Mucosa of stomach (tissue), 1 donor: ENCODE measurements at regions not wholly inside any gene's neighbourhood (a gene's known extent, or its start where the extent isn't known, plus 50 kb on each side); places are given as distances from the start of the nearest gene placed in this dataset.

Experiments used
- H3K27me3 ChIP-seq: one replicate; pipeline ENCODE4 v1.7.0; 2013; ENCODE audit warnings: mild to moderate bottlenecking, low read length; ENCODE audit not compliant: control insufficient read depth, insufficient read depth
- H3K36me3 ChIP-seq: one replicate; pipeline ENCODE4 v1.7.0; 2013; ENCODE audit warnings: low read length; ENCODE audit not compliant: control insufficient read depth, insufficient read depth
- H3K4me1 ChIP-seq: one replicate; pipeline ENCODE4 v1.7.0; 2013; ENCODE audit warnings: mild to moderate bottlenecking, low read length; ENCODE audit not compliant: control insufficient read depth, insufficient read depth
- H3K4me3 ChIP-seq: one replicate; pipeline ENCODE4 v1.7.0; 2013; ENCODE audit warnings: low read length
- H3K9ac ChIP-seq: one replicate; pipeline ENCODE4 v1.7.0; 2013; ENCODE audit warnings: mild to moderate bottlenecking, low read length, moderate library complexity
- H3K9me3 ChIP-seq: one replicate; pipeline ENCODE4 v1.7.0; 2013; ENCODE audit warnings: mild to moderate bottlenecking, low read length, moderate library complexity; ENCODE audit not compliant: control insufficient read depth
- donor health status: Pancreatic carcinoma.

- Histone ChIP-seq H3K27me3 (no peaks in the 10 kb centered on the region), H3K9ac (no peak overlapping the region), H3K4me1 (no peaks in the 10 kb centered on the region), H3K36me3 (no peaks in the 10 kb centered on the region), H3K9me3 (no peaks in the 10 kb centered on the region), H3K4me3 (no peak overlapping the region)
Measured at GRCh38 chr12:114779647-114780046, 95.7 kb upstream of the TBX3 start.

GRCh38 chr12:114779186-114779585 lies 95.2 kb upstream of the TBX3 start:
- Histone ChIP-seq H3K27me3 (no peaks in the 10 kb centered on the region), H3K9ac (no peak overlapping the region), H3K4me1 (no peaks in the 10 kb centered on the region), H3K4me3 (no peak overlapping the region), H3K36me3 (no peaks in the 10 kb centered on the region), H3K9me3 (no peaks in the 10 kb centered on the region)

- Histone ChIP-seq H3K4me3 (no peak overlapping the region), H3K36me3 (no peaks in the 10 kb centered on the region), H3K9ac (no peak overlapping the region), H3K4me1 (no peaks in the 10 kb centered on the region), H3K27me3 (no peaks in the 10 kb centered on the region), H3K9me3 (no peaks in the 10 kb centered on the region)
Measured at GRCh38 chr12:114776731-114777442, 92.9 kb upstream of the TBX3 start.

- Histone ChIP-seq H3K4me1 (no peaks in the 10 kb centered on the region), H3K9ac (no peak overlapping the region), H3K36me3 (no peaks in the 10 kb centered on the region), H3K27me3 (no peaks in the 10 kb centered on the region), H3K4me3 (no peak overlapping the region), H3K9me3 (no peaks in the 10 kb centered on the region)
Measured at GRCh38 chr12:114774699-114775098, 90.7 kb upstream of the TBX3 start.

- no peak overlapping the region for H3K4me3 ChIP-seq
Measured at GRCh38 chr12:114774197-114774596, 90.2 kb upstream of the TBX3 start.

GRCh38 chr12:114770323-114770722 lies 86.3 kb upstream of the TBX3 start:
- no peak overlapping the region for H3K9ac ChIP-seq
- H3K9me3 ChIP-seq = no peaks in the 10 kb centered on the region
- H3K36me3 ChIP-seq = no peaks in the 10 kb centered on the region
- H3K4me3 ChIP-seq = no peak overlapping the region
- no peaks in the 10 kb centered on the region for H3K27me3 ChIP-seq
- no peaks in the 10 kb centered on the region for H3K4me1 ChIP-seq

More at GRCh38 chr12:114774197-114774596, 90.2 kb upstream of the TBX3 start:
- Histone ChIP-seq H3K9me3 (no peaks in the 10 kb centered on the region), H3K36me3 (no peaks in the 10 kb centered on the region), H3K9ac (no peak overlapping the region), H3K27me3 (no peaks in the 10 kb centered on the region), H3K4me1 (no peaks in the 10 kb centered on the region)

- Histone ChIP-seq H3K27me3 (no peaks in the 10 kb centered on the region), H3K36me3 (no peaks in the 10 kb centered on the region), H3K9ac (no peak overlapping the region), H3K4me3 (no peak overlapping the region), H3K9me3 (no peaks in the 10 kb centered on the region), H3K4me1 (no peaks in the 10 kb centered on the region)
Measured at GRCh38 chr12:114769634-114770033, 85.7 kb upstream of the TBX3 start.

- Histone ChIP-seq H3K36me3 (no peaks in the 10 kb centered on the region), H3K27me3 (no peaks in the 10 kb centered on the region), H3K9me3 (no peaks in the 10 kb centered on the region), H3K4me3 (no peak overlapping the region), H3K9ac (no peak overlapping the region), H3K4me1 (no peaks in the 10 kb centered on the region)
Measured at GRCh38 chr12:114767906-114768722, 84.1 kb upstream of the TBX3 start.

- H3K36me3 ChIP-seq = no peaks in the 10 kb centered on the region
- H3K27me3 ChIP-seq = no peaks in the 10 kb centered on the region
- H3K9me3 ChIP-seq = no peaks in the 10 kb centered on the region
- H3K4me3 ChIP-seq = no peak overlapping the region
- no peak overlapping the region for H3K9ac ChIP-seq
- H3K4me1 ChIP-seq = no peaks in the 10 kb centered on the region
Measured at GRCh38 chr12:114767084-114767760, 83.2 kb upstream of the TBX3 start.

- H3K27me3 ChIP-seq = no peaks in the 10 kb centered on the region
- no peaks in the 10 kb centered on the region for H3K36me3 ChIP-seq
- H3K9me3 ChIP-seq = no peaks in the 10 kb centered on the region
- H3K4me1 ChIP-seq = no peaks in the 10 kb centered on the region
- H3K9ac ChIP-seq = no peak overlapping the region
- H3K4me3 ChIP-seq = no peak overlapping the region
Measured at GRCh38 chr12:114765960-114766691, 82.2 kb upstream of the TBX3 start.

GRCh38 chr12:114764510-114764909 lies 80.5 kb upstream of the TBX3 start:
- Histone ChIP-seq H3K4me3 (no peak overlapping the region), H3K9ac (no peak overlapping the region), H3K27me3 (no peaks in the 10 kb centered on the region), H3K36me3 (no peaks in the 10 kb centered on the region), H3K4me1 (no peaks in the 10 kb centered on the region), H3K9me3 (no peaks in the 10 kb centered on the region)
